ENCODE measurements at regions not wholly inside any gene's neighbourhood (a gene's known extent, or its start where the extent isn't known, plus 50 kb on each side); places are given as distances from the start of the nearest gene placed in this dataset.
"Not testable (repeated sequence)": the region's sequence is repeated elsewhere in the genome, so short reads cannot be mapped to it uniquely, and the experiment has no call there.

- not testable (repeated sequence) for TF ChIP-seq CTCF (conservative IDR thresholded peaks at IDR 0.05; ENCODE audit: low read length); EZH2phosphoT487 (IDR thresholded peaks at IDR 0.05; ENCODE audit: borderline replicate concordance, low read depth, low read length)
Observed at GRCh38 chr7:32668387-32669097, 173.3 kb downstream of the AVL9 start.
